ENCODE measurements at regions not wholly inside any gene's neighbourhood (a gene's known extent, or its start where the extent isn't known, plus 50 kb on each side); places are given as distances from the start of the nearest gene placed in this dataset.

- TF ChIP-seq MAX (IDR thresholded peaks at IDR 0.05) (no peak), SUZ12 (IDR thresholded peaks at IDR 0.05; ENCODE audit: low read length) (no peak), EZH2 (IDR thresholded peaks at IDR 0.05; ENCODE audit: low read depth, low read length, severe bottlenecking) (no peak), CTCF (IDR thresholded peaks at IDR 0.05; ENCODE audit: control extremely low read depth in 1 of 3, insufficient read depth in 1 of 3, low read depth in 1 of 3, low read length in 3 of 3) (no peak), POLR2A (IDR thresholded peaks at IDR 0.05; ENCODE audit: control extremely low read depth in 1 of 2, low read depth in 2 of 2, low read length in 2 of 2) (no peak), RNF2 (IDR thresholded peaks at IDR 0.05; ENCODE audit: borderline replicate concordance, low read depth, low read length, missing control alignments, poor library complexity, severe bottlenecking) (no peak), CEBPB (IDR thresholded peaks at IDR 0.05; ENCODE audit: low read depth, low read length) (no peak), TAF1 (IDR thresholded peaks at IDR 0.05; ENCODE audit: low read depth, low read length) (no peak), POLR2AphosphoS5 (IDR thresholded peaks at IDR 0.05; ENCODE audit: low read depth, low read length) (no peak), BRCA1 (IDR thresholded peaks at IDR 0.05; ENCODE audit: low read depth, low read length) (no peak), ASH2L (IDR thresholded peaks at IDR 0.05; ENCODE audit: low read length) (no peak)
Measured at GRCh38 chr4:8683462-8683861, 90.9 kb downstream of the CPZ start.

Data from H1 (cell line).